ENCODE measurements at regions not wholly inside any gene's neighbourhood (a gene's known extent, or its start where the extent isn't known, plus 50 kb on each side); places are given as distances from the start of the nearest gene placed in this dataset.

DNA sequence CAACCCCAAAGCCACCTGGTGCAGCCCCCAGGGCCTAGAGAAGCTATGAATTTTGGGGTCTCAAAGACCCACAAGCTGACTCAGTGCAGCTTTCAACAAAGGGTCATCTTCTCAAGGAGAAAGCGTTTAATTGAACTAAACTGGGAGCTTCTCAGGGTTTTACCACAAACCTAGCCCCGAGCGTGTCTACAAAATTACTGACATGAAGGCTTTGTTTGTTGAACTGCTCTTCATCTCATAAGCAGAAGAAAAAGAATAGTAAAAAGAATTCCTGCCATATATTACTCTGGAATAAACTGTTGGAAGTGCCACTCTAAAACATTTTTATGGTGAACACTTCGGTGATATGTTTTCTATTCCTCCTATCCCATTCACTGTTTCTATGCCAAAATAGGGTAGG lies 50.8 kb upstream of the INCENP start:
- TF ChIP-seq, protein P1, sequence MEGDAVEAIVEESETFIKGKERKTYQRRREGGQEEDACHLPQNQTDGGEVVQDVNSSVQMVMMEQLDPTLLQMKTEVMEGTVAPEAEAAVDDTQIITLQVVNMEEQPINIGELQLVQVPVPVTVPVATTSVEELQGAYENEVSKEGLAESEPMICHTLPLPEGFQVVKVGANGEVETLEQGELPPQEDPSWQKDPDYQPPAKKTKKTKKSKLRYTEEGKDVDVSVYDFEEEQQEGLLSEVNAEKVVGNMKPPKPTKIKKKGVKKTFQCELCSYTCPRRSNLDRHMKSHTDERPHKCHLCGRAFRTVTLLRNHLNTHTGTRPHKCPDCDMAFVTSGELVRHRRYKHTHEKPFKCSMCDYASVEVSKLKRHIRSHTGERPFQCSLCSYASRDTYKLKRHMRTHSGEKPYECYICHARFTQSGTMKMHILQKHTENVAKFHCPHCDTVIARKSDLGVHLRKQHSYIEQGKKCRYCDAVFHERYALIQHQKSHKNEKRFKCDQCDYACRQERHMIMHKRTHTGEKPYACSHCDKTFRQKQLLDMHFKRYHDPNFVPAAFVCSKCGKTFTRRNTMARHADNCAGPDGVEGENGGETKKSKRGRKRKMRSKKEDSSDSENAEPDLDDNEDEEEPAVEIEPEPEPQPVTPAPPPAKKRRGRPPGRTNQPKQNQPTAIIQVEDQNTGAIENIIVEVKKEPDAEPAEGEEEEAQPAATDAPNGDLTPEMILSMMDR (IDR thresholded peaks at IDR 0.05; ENCODE audit: insufficient read depth, low read depth, low read length, missing control alignments) = no peak
- no peak for DNase-seq (ENCODE audit: low read depth)
- H3K4me3 ChIP-seq (ENCODE audit: low read depth, low read length) = no peak overlapping the region

DNA sequence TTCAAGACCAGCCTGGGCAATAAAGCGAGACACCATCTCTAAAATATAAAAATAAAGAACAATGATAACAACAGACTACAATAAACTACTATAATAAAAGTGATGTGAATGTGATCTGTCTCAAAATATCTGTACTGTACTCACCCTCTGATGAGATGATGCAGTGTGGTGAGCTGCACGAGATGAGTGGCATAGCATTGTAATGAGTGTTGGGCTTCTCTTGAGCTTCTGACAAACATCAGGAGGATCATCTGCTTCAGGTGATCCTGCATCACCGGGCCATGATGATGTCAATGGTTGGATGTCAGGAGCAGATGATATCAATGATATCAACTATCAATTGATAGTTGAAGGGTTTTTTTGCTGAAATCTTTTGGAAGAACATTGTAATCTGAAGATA lies 52.4 kb upstream of the INCENP start:
- DNase-seq (ENCODE audit: low read depth) = no peak
- TF ChIP-seq, protein P1 (IDR thresholded peaks at IDR 0.05; ENCODE audit: insufficient read depth, low read depth, low read length, missing control alignments) = no peak
- no peak overlapping the region for H3K4me3 ChIP-seq (ENCODE audit: low read depth, low read length)

DNA sequence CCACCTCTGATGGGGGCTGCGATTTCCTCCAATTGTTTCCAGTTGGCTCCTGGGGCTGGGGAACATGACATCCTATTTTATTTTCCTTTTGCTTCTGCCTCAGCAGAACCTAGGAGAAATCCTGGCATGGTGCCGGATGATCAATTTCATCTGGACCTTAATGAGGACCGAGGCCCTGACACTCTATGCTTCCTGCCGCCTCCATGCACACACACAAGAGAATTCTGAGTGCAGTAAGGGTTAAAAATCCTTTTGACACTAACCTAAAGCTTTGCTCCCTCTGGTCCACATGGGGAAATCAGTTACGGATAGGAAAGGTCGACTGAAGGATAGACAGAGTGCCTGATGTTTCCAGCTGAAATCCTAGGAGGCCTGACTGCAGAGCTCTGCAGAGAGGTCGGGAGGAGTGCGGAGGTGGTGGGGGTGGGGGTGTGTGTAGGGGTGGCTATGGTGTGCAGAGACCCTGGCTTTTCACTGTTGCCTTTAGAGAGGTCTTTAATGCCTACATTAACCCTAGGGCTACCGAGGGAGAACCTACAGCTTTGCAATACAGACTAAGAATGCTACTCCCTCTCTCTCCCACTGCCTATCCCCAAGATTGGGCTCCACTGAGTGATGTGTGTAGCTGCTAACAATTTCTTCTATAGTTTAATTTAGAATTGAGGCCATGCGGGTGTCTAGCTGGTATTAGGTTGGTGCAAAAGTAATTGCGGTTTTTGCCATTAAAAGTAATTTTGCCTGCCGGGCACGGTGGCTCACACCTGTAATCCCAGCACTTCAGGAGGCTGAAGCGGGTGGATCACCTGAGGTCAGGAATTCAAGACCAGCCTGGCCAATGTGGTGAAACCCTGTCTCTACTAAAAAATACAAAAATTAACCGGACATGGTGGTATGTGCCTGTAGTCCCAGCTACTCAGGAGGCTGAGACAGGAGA lies 53.6 kb upstream of the INCENP start:
- DNase-seq (ENCODE audit: low read depth) = no peak
- TF ChIP-seq, protein P1 (IDR thresholded peaks at IDR 0.05; ENCODE audit: insufficient read depth, low read depth, low read length, missing control alignments) = no peak
- H3K4me3 ChIP-seq (ENCODE audit: low read depth, low read length) = no peak overlapping the region

DNA sequence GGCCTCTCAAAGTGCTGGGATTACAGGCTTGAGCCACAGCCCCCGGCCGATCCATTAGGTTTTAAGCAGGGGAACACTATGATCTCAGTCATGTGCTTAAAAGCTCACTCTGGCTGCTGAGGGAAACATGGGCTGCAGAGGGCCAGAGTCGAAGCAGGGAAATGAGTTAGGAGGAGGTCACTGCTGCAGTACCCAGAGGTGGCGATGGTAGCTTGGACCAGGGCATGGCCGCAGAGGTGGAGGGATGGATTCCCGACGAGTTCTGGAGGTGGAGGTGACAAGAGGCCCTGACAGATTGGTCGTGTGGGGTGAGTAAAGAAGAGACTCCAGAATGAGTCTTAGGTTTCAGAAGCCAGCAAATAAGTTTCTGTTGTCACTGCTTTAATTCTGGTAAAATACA lies 54.4 kb upstream of the INCENP start:
- peak; percentile 30 for DNase-seq (ENCODE audit: low read depth)
- TF ChIP-seq, protein P1 (IDR thresholded peaks at IDR 0.05; ENCODE audit: insufficient read depth, low read depth, low read length, missing control alignments) = no peak

DNA sequence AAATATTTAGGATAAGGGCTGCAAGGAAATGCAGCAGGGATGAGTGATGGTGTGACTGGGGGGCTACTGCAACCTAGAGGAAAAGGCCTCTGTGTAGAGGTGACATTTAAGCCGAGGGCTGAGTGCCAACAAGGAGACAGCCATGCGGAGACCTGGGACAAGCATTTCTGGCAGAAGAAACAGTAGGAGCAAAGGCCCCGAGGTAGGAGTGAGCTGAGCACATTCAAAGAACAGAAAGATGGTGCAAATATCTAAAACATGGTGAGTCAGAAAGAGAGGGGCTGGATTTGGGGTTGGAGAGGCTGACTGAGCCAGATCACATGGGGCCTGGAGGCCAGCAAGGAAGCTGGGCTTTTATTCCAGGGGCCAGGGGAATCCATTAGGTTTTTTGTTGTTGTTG lies 55.1 kb upstream of the INCENP start:
- DNase-seq (ENCODE audit: low read depth) = no peak
- TF ChIP-seq, protein P1 (IDR thresholded peaks at IDR 0.05; ENCODE audit: insufficient read depth, low read depth, low read length, missing control alignments) = no peak
- no peak overlapping the region for H3K4me3 ChIP-seq (ENCODE audit: low read depth, low read length)

More for the DNA sequence above, 54.4 kb upstream of the INCENP start:
- H3K4me3 ChIP-seq (ENCODE audit: low read depth, low read length) = no peak overlapping the region

DNA sequence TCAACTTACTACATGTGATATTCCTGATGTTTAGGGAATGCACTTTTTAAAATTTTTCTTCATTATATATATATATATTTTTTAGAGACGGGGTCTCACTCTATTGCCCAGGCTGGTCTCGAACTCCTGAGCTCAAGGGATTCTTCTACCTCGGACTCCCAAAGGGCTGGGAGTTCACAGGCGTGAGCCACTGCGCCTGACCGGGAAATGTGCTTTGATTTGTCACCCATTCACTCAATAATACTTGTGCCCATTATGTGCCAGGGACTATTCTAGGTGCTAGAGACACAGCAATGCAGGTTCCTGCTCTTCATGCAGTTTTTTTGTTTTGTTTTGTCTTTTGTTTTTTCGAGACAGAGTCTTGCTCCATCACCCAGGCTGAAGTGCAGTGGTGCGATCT lies 56.1 kb upstream of the INCENP start:
- no peak for DNase-seq (ENCODE audit: low read depth)
- H3K4me3 ChIP-seq (ENCODE audit: low read depth, low read length) = no peak overlapping the region
- TF ChIP-seq, protein P1 (IDR thresholded peaks at IDR 0.05; ENCODE audit: insufficient read depth, low read depth, low read length, missing control alignments) = no peak

Data from GM12865 (cell line).